GM19025 (cell line): ENCODE measurements at regions not wholly inside any gene's neighbourhood (a gene's known extent, or its start where the extent isn't known, plus 50 kb on each side); places are given as distances from the start of the nearest gene placed in this dataset.
"Not testable (repeated sequence)": the region's sequence is repeated elsewhere in the genome, so short reads cannot be mapped to it uniquely, and the experiment has no call there.

Source experiments
- ATAC-seq: cut with Tn5 transposase; IDR thresholded peaks from one replicate; pipeline ENCODE4 v1.9.1; 2021; ENCODE audit warnings: mild to moderate bottlenecking, low read depth, moderate library complexity; ENCODE audit not compliant: unreplicated experiment

DNA sequence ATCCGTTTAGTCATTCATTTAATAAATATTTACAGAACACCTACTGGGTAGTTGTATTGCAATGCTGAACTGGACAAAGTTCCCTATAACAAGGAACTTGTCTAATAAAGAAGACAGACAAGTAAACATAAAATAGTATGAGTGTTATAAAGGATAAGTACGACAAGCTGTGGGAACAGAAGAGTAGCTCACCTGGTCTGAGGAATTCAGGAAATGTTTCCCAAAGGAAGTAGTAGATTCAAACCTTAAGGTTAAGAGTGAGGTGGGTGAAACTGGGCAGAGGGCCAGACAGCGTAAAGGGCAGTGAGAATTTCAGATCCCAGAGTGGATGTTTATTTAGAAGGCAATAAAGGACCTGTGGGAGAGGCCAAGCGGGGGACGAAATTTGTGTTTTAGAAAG lies 72.3 kb upstream of the CD2AP start:
- ATAC-seq = no peak

DNA sequence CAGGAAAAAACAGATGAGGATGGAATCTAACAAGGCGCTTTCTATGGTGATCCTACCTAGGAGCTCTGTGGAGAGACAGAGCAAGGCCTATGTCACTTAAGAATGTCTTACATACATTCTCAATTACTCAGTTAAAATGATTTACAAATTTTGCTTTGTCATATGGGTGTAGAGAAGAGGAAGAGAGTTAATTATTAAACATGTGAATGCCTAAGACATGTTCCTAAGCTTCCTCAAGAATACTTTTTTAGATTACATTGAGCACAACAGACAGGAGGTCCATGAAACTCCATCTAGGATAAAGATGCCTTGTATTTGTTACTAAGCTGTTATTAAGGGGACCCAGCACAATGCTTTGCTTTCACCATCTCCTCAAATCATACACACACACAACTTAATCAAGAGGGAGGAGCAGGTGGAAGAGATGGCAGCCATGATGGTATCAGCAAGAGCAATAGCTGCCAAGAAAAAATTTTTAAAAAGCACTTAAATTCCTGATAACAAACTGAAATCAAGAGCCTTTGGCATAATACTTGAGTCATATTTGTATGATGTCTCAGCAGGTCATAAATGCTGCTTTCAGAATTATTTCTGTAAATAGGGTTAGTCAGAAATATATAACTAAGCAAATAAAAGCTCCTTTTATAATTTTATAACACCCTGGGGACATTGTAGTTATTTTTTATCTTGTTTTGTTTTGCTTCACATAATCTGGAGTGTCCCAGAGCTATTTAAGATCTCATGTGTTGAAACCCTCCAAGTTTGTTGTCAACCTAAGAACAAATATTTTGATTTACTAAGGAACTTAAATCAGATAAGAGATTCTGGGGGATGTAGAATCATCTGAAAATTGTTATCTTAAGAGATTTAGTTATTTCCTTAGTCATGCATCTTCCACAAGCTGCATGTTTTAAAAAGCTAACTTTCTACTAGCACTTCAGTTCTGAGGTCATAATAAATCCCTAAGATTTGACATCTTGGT lies 70.0 kb upstream of the CD2AP start:
- no peak for ATAC-seq

DNA sequence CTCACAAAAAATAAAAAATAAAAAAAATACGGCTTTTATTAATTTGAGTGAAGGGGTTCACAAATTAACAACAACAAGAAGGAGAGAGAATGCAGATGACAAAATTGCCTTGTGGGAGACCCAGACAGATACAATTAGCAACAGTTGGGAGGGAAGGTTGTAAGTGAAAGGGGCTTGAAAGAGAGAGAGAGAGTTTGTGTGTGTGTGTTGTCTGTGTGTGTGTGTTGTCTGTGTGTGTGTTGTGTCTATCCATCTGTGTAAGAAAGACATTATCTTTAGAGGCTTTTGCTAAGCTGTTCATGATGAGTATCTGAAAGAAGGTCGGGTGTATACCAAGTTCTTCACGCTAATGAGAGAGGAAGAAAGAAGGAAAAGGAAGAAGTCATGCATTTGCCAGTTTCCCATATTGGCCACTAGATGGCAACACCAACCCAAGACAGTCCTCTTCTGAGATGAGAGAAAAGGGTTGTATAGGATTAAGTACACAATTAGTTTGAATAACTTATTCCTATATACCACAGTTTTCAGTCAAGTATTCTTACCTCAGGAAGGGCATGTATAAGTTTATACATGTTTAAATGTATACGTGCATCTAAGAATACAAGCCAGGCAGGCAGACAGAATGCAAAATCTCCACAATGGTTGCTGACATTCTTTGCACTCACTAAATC lies 63.7 kb upstream of the CD2AP start:
- ATAC-seq = peak; percentile 59

DNA sequence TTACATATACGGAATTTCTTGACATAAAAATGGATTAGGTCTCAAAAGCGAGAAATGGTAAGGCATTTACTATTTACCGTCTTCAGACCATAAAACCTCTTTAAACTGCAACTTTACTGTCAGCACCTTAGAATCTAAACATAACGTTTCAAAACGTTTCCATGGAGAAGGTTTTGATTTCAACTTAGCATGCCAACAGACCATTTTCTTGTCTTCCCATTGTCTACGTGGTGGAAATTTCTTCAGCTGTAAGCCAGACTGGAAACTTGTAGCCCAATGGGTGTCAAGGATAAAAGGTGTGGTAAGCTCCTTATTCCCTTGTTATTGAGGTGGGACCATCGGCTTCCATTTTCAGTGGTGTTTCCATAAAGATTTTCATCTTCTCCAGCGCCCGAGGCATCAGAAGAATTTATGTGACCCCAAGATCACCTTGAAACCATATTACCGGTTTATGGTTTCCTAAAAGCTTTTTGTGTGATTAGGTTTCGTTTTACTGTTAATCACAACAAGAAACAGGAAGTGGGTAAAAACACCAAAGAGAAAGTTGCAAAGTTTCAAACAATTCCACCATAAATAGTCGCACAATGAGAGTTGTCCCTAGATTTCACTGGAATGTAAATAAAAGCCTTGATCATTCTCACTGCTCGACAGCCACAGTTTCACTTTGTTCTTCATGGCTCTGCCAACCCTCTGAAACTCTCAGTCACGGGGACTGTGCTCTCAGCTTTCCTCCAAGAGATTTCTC lies 63.0 kb upstream of the CD2AP start:
- ATAC-seq = peak; percentile 58

DNA sequence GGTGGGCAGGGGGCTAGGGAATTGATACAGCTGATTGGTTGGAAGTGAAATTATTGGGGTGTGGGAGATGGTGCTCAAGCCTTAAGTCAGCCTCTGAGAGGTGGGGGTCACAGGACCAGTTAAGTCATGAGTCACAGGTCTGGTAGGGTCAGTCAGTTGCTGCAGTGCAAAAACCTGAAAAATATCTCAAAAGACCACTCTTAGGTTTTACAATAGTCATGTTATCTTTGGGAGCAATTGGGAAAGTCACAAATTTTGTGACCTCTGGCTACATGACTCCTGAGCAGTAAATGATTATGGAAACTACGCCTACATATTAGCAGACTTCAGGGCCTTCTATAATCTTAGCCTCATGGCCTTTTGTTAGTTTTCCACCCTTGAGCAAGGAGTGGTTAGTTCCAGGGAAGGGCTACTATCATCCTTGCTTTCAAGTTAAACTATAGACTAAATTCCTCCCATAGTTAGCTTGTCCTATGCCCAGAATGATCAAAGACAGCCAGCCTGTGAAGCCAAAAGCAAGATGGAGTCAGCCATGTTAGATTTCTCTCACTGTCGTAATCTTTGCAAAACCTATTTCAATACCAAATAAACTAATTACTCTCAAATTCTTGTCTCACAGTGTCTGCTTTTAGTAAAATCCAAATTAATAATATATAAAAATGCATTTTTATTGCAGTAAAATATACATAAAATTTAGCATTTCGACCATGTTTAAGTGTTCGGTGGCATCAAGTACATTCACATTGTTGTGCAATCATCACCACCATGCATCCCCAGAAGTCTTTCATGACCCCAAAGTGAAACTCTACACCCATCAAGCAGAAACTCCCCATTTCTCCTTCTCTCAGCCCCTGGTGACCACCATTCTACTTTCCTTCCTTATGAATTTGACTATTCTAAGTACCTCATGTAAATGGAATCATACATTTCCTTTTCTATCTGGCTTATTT lies 60.9 kb upstream of the CD2AP start:
- no peak for ATAC-seq

DNA sequence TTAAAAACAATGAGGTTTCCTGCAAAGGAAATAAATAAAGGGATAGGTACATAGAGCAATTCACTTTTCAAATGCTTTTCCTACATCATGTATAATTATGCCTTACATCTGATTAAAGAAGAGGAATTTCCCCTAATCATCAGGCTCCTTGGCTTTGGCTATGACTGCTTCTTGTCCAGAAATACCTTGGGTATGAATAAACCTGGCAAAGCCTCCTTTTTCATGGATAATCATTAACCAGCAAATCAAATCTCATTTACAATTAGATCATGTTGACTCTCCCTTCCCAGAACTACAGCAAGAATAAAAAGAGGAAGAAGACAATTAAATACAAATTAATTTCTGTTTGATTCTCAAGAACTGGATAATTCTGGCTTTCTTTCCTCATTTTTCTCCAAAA lies 58.0 kb upstream of the CD2AP start:
- no peak for ATAC-seq

DNA sequence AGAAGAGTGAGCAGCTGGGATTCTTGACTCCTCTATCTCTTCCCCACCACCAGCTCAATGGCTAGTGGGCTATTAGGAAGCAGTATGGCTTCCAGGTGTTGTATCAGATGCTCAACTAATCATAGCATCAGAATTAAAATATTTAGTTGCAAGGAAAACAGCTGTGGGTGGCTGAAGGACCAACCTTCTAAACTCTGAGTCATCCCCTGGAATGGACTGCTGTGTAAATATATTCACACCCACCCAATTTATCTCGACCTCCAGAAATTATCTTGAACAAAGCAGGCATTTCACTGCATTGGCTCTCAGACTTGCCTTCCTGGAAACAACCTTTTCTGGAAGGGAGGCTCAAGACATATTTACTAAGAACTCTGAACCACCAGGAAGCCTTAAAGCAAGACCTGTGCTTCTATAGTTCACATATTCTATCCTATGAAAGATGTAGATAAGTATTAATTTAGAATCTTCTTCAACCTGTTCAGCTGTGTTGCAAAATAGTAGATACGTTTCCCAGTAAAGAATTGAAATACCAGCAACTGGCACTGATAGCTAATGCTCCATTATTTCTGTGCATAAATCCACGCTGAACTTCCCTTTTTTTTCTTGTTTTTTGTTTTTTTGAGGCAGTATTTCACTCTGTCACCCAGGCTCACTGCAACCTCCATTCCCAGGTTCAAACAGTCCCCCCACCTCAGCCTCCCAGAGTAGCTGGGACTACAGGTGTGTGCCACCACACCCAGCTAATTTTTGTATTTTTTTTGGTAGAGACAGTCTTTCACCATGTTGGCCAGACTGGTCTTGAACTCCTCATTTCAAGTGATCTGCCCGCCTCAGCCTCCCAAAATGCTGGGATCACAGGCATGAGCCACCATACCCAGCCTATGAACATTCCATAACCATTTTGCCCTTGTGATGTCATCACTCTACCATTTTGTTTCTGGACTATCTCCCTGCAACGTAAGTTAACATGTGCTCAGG lies 56.9 kb upstream of the CD2AP start:
- no peak for ATAC-seq

DNA sequence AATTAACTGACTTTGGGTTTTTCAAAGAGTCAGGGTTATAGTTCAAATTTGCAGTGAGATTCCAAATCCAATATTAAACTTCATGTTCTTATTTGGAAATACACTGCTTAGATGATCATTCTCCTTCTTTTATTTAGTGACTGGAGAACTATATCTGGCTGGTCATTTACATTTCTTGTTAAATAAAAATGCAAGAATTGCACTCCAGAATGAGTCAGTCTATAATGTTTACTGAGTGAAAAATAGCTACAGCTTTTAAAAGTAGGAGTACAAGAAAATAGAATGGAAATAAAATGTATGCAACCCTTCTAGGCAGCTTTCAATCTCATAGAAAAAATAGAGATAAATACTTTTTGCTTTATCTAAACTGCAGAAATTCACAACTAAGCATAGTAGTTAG lies 54.5 kb upstream of the CD2AP start:
- no peak for ATAC-seq

DNA sequence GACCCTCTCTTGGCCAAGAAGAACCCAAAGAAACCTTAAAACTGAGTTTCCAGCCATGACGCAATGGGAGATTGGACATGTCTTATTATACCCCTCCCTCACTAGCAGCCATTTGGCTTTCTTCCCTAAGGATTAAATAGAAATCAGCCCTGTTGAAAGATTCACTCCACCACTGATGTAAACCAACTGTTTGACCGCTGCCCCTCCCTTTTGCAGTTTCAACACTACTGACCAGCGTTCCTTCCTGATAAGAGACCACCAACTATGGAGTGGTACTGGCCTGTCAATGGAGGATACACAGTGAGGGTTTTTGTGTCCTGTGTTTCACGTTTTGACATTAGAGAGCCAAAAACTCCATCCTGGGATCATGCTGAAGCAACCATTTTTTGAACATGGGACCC lies 53.2 kb upstream of the CD2AP start:
- ATAC-seq = no peak

DNA sequence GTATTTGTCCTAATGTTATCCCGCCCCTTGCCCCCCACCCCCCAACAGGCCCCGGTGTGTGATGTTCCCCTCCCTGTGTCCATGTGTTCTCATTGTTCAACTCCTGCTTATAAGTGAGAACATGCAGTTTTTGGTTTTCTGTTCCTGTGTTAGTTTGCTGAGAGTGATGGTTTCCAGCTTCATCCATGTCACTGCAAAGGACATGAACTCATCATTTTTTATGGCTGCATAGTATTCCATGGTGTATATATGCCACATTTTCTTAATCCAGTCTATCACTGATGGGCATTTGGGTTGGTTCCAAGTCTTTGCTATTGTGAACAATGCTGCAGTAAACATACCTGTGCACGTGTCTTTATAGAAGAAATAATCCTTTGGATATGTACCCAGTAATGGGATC lies 51.9 kb upstream of the CD2AP start:
- ATAC-seq = not testable (repeated sequence)

DNA sequence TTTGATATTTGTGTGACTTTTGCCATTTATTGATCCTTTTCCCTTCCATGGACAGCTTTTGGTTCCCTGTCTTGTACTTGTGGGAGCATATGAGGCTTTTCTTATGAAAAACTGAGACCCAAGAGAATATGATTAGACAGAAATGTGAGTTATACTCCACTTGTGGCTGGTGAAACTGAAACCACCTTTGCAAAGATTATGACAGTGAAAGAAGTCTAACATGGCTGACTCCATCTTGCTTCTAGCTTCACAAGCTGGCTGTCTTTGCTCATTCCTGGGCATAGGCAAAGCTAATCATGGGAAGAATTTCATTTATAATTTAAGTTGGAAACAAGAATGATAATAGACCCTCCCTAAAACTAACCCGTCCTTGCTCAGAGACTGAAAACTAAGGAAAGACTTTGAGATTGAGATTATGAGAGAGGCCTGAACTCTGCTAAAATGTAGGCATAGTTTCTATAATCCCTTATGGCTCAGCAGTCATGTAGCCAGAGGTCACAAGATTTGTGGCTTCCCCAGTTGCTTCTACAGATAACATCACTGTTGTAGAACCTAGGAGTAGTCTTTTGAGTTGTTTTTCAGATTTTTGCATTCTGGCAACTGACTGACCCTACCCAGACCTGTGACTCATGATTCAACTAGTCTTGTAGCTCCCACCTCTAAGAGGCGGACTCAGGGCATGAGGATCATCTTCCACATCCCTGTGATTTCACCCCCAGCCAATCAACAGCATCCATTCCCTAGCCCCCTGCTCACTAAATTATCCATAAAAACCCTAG lies 50.9 kb upstream of the CD2AP start:
- no peak for ATAC-seq

DNA sequence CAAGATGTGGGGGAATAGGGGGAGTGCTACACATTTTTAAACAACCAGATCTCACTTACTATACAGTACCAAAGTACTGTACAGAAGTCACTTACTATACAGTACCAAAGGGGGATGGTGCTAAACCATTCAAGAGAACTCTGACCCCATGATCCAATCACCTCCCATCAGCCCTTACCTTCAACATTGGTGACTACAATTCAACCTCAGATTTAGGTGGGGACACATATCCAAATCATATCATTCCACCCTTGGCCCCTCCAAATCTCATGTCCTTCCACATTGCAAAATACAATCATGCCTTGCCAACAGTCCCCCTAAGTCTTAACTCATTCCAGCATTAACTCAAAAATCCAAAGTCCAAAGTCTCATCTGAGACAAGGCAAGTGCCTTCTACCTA lies 49.9 kb upstream of the CD2AP start:
- ATAC-seq = no peak
